ENCODE measurements at regions not wholly inside any gene's neighbourhood (a gene's known extent, or its start where the extent isn't known, plus 50 kb on each side); places are given as distances from the start of the nearest gene placed in this dataset.

DNA sequence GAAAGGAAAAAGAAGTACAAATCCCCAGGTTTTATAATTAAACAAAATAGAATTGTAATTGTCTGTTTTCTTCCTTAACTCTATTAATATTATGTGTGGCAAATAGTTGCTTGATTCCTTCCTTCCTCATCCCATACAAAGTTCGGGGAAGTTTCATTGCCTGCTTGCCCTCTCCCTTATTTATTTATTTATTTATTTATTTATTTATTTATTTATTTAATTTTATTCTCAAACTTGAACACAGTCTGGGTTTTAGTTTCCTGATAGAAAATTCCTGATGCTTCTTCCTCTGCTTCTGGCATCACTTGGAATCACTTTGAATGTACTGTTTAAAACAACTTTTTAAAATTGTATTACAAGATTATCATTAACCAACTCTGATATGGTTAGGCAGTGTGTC lies 145.8 kb upstream of the SOX5 start:
- 82% methylated on average over 1 of the region's 1 CpG for WGBS, 2 donors
- TF ChIP-seq CTCF (IDR thresholded peaks at IDR 0.05) (no peak), POLR2A (IDR thresholded peaks at IDR 0.05) (no peak)
- no peaks in the 10 kb centered on the region for H3K9me3 ChIP-seq

DNA sequence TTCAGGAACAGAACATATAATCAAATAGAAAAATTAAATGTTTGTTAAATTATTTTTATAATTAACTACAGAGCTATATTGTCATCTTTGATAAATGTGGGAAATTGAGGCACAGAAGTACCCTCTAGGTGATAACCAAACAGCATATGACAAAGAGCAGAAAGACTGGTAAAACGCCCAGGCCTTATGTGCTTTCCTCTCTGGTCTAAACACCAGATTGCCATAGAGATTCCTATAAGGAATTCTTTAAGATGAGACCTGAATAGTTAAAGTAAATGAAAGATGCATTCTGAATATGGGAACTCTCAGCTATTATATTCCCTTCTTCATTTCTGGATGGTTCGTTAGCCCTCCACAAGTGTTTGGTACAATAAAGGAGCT lies 140.0 kb upstream of the SOX5 start:
- intact Hi-C loops (cut with DNase I): no loop called here

More for the DNA sequence above, 145.8 kb upstream of the SOX5 start:
- H3K27ac ChIP-seq: no peak overlapping the region
- no peak overlapping the region for H3K4me3 ChIP-seq
- no peak for DNase-seq
- no peaks in the 10 kb centered on the region for H3K36me3 ChIP-seq
- intact Hi-C loops (cut with DNase I): no loop called here
- H3K4me1 ChIP-seq: no peaks in the 10 kb centered on the region
- no peaks in the 10 kb centered on the region for H3K27me3 ChIP-seq

DNA sequence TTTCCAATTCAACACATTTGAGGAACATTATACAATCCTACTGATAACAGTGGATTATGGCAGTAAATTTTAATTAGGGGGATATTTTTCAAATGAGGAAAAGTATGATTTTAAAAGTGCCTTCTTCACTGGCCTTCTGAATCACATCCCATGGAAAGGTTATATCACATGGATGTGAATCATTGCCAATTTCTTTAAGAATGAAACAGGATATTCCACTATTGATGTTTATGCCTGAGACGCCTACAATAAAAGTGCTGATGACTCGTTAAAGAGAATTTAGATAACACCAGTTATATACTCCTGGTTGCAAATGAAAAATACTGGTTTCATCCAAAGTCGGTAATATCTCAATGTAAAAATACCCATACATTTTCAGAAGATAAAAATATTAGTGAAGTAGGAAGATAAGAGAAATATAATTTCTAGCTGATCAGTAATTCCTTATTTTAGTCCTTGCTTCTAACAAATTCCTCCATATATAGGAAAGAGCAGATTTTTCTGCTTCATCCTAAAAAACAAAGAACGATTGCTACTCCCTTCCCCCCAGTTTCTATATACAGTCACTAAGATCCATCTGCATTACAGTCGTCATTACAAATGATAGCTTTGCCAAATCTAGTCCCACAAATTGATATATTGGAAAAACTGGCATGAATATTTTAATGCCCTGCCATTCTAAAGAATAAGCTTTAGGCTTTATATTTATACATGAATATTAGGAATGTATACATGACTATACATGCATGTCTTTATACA lies 139.5 kb upstream of the SOX5 start:
- Histone ChIP-seq H3K27ac (no peak overlapping the region), H3K4me3 (no peak overlapping the region), H3K9me3 (no peaks in the 10 kb centered on the region), H3K27me3 (no peaks in the 10 kb centered on the region), H3K36me3 (no peaks in the 10 kb centered on the region), H3K4me1 (no peaks in the 10 kb centered on the region)
- TF ChIP-seq CTCF (IDR thresholded peaks at IDR 0.05) (no peak), POLR2A (IDR thresholded peaks at IDR 0.05) (no peak)
- intact Hi-C loops (cut with DNase I): no loop called here
- DNase-seq: no peak
- 57 to 75% methylated on average over 5 of the region's 5 CpGs for WGBS, 2 donors

More for the DNA sequence above, 140.0 kb upstream of the SOX5 start:
- Histone ChIP-seq H3K4me1 (no peaks in the 10 kb centered on the region), H3K4me3 (no peak overlapping the region), H3K27me3 (no peaks in the 10 kb centered on the region), H3K36me3 (no peaks in the 10 kb centered on the region), H3K27ac (no peak overlapping the region), H3K9me3 (no peaks in the 10 kb centered on the region)
- DNase-seq: no peak
- 77 to 87% methylated on average over 2 of the region's 2 CpGs for WGBS, 2 donors
- TF ChIP-seq CTCF (IDR thresholded peaks at IDR 0.05) (no peak), POLR2A (IDR thresholded peaks at IDR 0.05) (no peak)

- Histone ChIP-seq H3K9me3 (no peaks in the 10 kb centered on the region), H3K4me3 (no peak overlapping the region), H3K4me1 (no peaks in the 10 kb centered on the region), H3K27ac (no peak overlapping the region), H3K36me3 (no peaks in the 10 kb centered on the region), H3K27me3 (no peaks in the 10 kb centered on the region)
- intact Hi-C loops (cut with DNase I): no loop called here
- no peak for TF ChIP-seq CTCF (IDR thresholded peaks at IDR 0.05)
- no peak for TF ChIP-seq POLR2A (IDR thresholded peaks at IDR 0.05)
- DNase-seq: no peak
- WGBS, 2 donors: 67 to 73% methylated on average over 4 of the region's 4 CpGs
These were observed 137.8 kb upstream of the SOX5 start for GRCh38 chr12:24087294-24087693.

GRCh38 chr12:24084800-24085199 lies 135.3 kb upstream of the SOX5 start:
- H3K36me3 ChIP-seq: no peaks in the 10 kb centered on the region
- no peaks in the 10 kb centered on the region for H3K9me3 ChIP-seq
- no peak for DNase-seq
- H3K4me3 ChIP-seq: no peak overlapping the region
- H3K27me3 ChIP-seq: no peaks in the 10 kb centered on the region
- intact Hi-C loops (cut with DNase I): no loop called here
- no peaks in the 10 kb centered on the region for H3K4me1 ChIP-seq
- WGBS, 2 donors: 83 to 97% methylated on average over 2 of the region's 2 CpGs
- no peak for TF ChIP-seq CTCF (IDR thresholded peaks at IDR 0.05)
- no peak for TF ChIP-seq POLR2A (IDR thresholded peaks at IDR 0.05)
- no peak overlapping the region for H3K27ac ChIP-seq
